ENCODE measurements at regions not wholly inside any gene's neighbourhood (a gene's known extent, or its start where the extent isn't known, plus 50 kb on each side); places are given as distances from the start of the nearest gene placed in this dataset.
"Not testable (repeated sequence)": the region's sequence is repeated elsewhere in the genome, so short reads cannot be mapped to it uniquely, and the experiment has no call there.

- no peak for DNase-seq (ENCODE audit: low read depth)
Observed at GRCh38 chr3:106399761-106400160, 530.9 kb upstream of the CBLB start.

DNA sequence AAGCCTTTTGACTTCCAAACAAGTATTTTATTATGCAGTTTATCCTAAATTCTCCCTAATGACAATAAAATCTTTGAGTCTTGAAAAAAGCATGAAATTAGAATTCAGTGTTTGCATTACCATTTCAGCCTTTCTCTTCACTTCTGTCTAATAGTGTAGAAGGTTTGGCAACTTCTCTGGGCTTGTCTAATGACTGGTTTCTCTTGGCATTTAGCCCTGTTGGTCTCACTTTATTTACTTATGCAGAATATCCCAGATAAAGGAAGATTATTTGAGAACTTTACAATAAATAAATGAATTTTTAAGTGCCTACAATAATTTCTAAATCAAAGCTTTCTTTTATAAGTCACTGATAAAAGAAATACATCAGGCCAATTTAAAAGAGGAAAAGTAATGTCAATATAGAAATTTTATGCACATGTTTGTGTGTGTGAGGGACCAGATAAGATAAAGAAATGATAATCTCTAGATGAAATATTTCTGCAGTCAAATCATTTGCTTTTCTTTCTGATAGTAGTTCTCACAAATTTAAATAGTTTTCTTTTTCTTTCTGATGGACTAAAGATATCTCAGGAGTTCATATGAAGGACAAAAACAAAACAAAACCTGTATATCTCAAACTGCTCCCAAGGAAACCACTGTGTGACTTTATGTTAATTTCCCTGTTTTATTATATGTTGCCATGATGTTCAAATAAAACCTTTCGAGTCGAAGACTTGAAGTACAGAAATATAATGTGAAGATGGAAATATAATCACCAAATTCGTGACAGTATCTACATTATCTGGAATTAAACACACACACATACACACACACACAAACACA, 533.1 kb upstream of the CBLB start:
- no peak for DNase-seq (ENCODE audit: low read depth)

GRCh38 chr3:106403371-106404145, 534.7 kb upstream of the CBLB start:
- DNase-seq (ENCODE audit: low read depth) = no peak

- DNase-seq (ENCODE audit: low read depth) = no peak
Observed at GRCh38 chr3:106413683-106414082, 544.9 kb upstream of the CBLB start.

DNA sequence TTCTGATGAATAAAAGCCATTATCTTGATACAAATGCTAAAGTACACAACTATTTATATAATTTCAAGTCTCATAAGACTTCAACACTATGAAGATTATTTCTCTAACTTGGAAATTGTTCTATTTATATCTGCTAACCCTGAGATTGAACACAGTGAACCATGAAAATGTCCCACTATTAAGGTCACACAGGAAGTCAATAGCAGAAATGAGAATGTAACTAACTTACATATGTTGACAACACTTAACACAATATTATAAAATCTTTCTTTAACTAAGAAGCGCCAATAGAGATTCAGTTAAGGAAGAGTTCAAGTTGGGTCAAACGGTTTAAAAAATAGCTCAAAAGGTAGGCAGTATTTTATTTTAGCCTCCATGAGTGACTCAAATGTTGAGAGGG, 551.8 kb upstream of the CBLB start:
- DNase-seq (ENCODE audit: low read depth) = no peak

DNA sequence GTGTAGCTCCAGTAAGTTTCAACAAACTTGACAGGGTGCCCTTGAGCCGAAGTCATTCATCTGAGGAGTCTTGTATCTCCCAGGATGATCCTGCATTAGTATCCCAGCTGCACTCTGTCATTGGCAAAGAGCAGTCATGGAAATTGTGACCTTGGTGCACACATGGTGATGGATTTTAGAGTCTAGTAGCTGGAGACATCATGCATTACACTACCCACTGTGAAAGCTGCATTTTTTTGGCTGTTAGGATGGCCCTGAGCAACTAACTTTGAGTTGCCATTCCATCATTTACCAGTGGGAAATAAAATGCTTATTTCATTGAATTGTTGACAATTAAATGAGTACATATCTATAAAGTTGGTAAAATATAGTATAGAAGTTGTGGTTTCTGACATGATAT, 552.6 kb upstream of the CBLB start:
- no peak for DNase-seq (ENCODE audit: low read depth)

GRCh38 chr3:106421909-106422308, 553.1 kb upstream of the CBLB start:
- no peak for DNase-seq (ENCODE audit: low read depth)

DNA sequence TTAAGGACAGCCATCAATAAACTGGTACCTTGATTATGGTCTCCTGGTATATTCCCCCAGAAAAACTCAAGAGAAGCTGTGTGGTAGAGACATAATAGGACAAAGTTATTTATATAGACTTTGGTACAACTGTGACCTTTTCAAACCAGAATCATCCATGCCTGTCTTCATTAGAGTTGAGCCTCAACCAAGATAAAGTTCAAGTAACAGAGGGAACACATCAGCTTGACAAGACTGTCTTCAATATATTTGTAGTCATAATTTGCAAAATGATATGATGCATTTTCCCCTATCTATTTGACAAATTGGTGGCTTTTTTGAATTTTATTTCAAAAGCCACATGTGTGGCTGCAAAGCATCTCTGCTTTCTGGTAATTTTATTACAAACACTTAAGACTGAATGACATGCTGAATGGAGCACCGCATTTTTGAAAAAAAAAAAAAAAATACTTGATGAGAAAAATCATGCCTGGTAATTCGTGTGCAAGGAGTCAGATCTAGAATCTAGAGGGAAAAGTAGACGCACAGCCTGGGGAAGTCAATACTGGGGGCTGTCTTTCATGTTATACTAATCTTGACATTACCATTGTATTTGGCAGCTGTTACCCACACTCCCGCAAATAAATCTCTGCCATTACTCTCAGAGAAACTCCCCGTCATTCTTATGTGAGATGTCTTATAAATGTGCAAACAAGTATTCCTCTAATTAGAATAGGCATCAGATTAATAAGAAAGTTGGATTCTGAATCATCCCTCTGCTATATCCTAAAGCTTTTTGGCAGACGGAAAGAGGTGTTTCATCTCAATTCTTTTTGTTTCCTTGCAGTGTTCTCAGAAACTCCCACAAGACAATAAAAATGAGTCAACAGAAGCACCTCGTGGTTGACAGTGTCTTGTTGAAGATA, 554.8 kb upstream of the CBLB start:
- no peak for DNase-seq (ENCODE audit: low read depth)

DNA sequence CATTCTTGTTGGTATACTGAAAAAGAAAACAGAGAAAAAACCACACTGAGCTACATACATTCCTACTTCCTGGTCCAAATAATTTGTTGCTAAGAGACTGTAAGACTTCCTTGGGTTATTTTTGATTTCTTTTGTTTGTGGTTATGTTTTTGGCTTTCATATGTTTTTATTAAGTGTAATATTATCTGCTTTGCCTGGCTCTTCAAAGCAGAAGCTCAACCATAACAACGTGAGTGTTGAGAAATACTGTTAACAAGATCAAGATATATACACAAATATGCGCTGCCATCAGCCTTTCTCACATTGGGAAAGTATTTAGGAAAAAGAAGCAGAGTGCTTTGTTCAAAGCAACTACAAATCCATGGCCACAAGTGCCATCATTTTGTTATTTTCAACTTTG, 556.2 kb upstream of the CBLB start:
- DNase-seq (ENCODE audit: low read depth) = no peak

GRCh38 chr3:106425916-106426315, 557.1 kb upstream of the CBLB start:
- no peak for DNase-seq (ENCODE audit: low read depth)

- DNase-seq (ENCODE audit: low read depth) = no peak
Observed at GRCh38 chr3:106428565-106428994, 559.8 kb upstream of the CBLB start.

DNA sequence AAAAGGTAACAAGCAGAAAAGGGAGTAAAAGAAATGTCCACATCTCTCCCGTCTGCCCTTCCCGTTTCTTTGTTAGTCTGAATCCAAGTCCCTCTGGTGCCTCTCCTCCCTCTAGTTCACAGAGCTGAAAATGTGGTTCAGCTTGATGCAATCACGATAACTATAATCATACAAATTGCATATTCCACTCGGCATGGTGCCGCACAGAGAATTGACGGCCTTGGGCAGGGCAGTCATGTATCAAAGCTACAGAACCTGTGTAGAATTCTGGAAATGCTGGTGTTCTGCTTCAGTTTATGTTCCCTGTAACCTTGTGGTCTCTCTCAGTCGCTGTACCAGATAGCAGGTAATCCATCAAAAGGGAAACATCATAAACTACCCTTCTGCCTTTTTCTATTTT, 562.9 kb upstream of the CBLB start:
- no peak for DNase-seq (ENCODE audit: low read depth)

- DNase-seq (ENCODE audit: low read depth) = no peak
Observed at GRCh38 chr3:106435899-106436453, 567.2 kb upstream of the CBLB start.

GRCh38 chr3:106438887-106439286, 570.1 kb upstream of the CBLB start:
- no peak for DNase-seq (ENCODE audit: low read depth)

- DNase-seq (ENCODE audit: low read depth) = no peak
Observed at GRCh38 chr3:106440672-106441071, 571.9 kb upstream of the CBLB start.

GRCh38 chr3:106446271-106446670, 577.5 kb upstream of the CBLB start:
- no peak for DNase-seq (ENCODE audit: low read depth)

DNA sequence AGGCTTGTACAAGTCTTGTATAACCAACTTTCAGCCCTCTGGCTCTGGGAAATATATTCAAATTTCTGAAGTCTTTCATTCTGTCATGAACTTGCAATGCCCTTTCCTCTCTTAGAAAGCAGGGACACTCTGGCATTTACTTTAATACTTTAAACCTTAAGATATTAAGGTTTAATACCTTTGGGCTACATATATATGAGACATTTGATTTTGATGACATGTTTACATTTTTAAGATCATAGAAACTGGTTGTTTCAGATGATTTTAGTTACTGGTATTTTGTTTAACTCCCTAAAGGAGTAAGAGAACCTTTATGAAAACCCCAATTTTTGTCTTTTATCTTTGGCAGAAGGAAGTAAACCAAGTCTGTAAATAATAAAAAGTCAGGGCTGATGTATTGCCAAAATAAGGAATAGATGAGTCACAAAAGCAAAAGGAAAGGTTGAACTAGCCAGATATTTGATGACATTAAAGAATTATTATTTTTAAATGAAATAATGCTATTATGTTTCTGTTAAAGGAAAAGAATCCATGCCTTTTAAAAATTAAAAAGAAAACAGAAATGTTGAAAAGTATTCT, 579.0 kb upstream of the CBLB start:
- DNase-seq (ENCODE audit: low read depth) = no peak

- DNase-seq (ENCODE audit: low read depth) = not testable (repeated sequence)
Observed at GRCh38 chr3:106448372-106448966, 579.7 kb upstream of the CBLB start.

DNA sequence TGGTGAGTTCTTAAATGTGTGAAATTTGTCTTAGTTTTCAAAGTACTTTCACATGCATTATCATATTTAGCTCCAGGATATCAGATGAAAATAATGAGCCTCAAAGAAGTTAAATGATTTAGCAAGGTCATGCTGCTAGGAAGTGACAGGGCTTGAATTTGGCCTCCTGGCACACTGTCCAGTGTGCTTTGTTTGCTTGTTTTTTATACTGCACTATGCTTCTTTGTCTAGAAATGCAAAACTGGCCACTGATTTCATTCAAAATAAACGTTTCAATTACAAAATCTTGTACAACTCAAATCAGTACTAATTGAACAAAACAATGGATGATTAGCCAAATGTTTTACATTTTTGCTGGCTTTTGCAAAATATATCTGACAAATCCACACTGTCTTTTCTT, 583.3 kb upstream of the CBLB start:
- no peak for DNase-seq (ENCODE audit: low read depth)

DNA sequence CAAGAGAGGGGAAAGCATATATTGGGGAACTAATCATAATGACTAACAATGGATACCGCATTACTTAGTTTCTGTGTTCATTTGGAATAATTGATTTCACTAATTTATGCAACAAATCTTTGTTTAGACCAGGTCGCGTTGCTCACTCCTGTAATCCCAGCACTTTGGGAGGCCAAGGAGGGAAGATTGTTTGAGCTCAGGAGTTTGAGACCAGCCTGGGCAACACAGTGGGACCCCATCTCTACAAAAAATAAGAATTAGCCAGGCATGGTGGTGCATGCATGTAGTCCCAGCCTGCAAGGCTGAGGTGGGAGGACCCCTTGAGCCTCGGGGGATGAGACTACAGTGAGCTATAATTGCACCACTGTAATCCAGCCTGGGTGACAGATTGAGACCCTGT, 585.7 kb upstream of the CBLB start:
- DNase-seq (ENCODE audit: low read depth) = no peak

Data from stimulated activated CD8-positive, alpha-beta memory T cell treated with anti-CD3 and anti-CD28 coated beads, Interleukin-4, amount 100 ng/mL, for 24 hours (primary cell).